A549 (cell line): ENCODE measurements at regions not wholly inside any gene's neighbourhood (a gene's known extent, or its start where the extent isn't known, plus 50 kb on each side); places are given as distances from the start of the nearest gene placed in this dataset.

Source experiments
- EP300 ChIP-seq, 2 experiments: fragments of >200 bp; sonication (Bioruptor Twin); formaldehyde crosslinking; IDR thresholded peaks; 2 replicates in 1 of 2; 3 replicates in 1 of 2; pipeline ENCODE4 v1.6.1; 2016 to 2017
- ESRRA ChIP-seq: fragments of 150-350 bp; IDR thresholded peaks from 2 replicates; pipeline ENCODE4 v1.6.1; 2014; ENCODE audit warnings: mild to moderate bottlenecking, low read length, borderline replicate concordance
- HDAC2 ChIP-seq: fragments of 200-600 bp; sonication (generic); IDR thresholded peaks from 2 replicates; pipeline ENCODE4 v1.6.1; 2016
- KDM1A ChIP-seq: fragments of 200-600 bp; sonication (generic); IDR thresholded peaks from 2 replicates; pipeline ENCODE4 v1.6.1; 2016; ENCODE audit warnings: low read depth, mild to moderate bottlenecking
- MAFK ChIP-seq: fragments of 450-650 bp; IDR thresholded peaks from 2 replicates; pipeline ENCODE4 v1.6.1; 2014; ENCODE audit not compliant: partially characterized antibody
- MAZ ChIP-seq: fragments of 150-350 bp; IDR thresholded peaks from 2 replicates; pipeline ENCODE4 v1.6.1; 2014; ENCODE audit warnings: antibody characterized with exemption, low read depth, low read length, borderline replicate concordance
- POLR2A ChIP-seq: IDR thresholded peaks from 2 replicates; pipeline ENCODE4 v1.6.1; 2012; ENCODE audit warnings: mild to moderate bottlenecking, low read length
- RNF2 ChIP-seq: fragments of 200-600 bp; sonication (generic); IDR thresholded peaks from 2 replicates; pipeline ENCODE4 v1.6.1; 2016; ENCODE audit warnings: low read depth, mild to moderate bottlenecking, antibody characterized with exemption, moderate library complexity, borderline replicate concordance
- TF ChIP-seq, protein P1 (sequence below): fragments of >200 bp; sonication (Bioruptor Twin); formaldehyde crosslinking; IDR thresholded peaks from 3 replicates; pipeline ENCODE4 v1.5.1; 2016
- TF ChIP-seq, protein P2 (sequence below): fragments of 250-450 bp; sonication (Bioruptor Pico); IDR thresholded peaks from 2 replicates; pipeline ENCODE4 v1.5.0; 2020; ENCODE audit warnings: low read depth, mild to moderate bottlenecking, moderate library complexity
- TF ChIP-seq, protein P3 (sequence below): fragments of >200 bp; sonication (Bioruptor Twin); formaldehyde crosslinking; IDR thresholded peaks from 3 replicates; pipeline ENCODE4 v1.6.1; 2016
- TF ChIP-seq, protein P4 (sequence below): fragments of 200-600 bp; sonication (generic); IDR thresholded peaks from 2 replicates; pipeline ENCODE4 v1.6.1; 2016; ENCODE audit warnings: antibody characterized with exemption, mild to moderate bottlenecking, moderate library complexity
- TF ChIP-seq, protein P5 (sequence below): IDR thresholded peaks from 2 replicates; pipeline ENCODE4 v1.6.1; 2012

DNA sequence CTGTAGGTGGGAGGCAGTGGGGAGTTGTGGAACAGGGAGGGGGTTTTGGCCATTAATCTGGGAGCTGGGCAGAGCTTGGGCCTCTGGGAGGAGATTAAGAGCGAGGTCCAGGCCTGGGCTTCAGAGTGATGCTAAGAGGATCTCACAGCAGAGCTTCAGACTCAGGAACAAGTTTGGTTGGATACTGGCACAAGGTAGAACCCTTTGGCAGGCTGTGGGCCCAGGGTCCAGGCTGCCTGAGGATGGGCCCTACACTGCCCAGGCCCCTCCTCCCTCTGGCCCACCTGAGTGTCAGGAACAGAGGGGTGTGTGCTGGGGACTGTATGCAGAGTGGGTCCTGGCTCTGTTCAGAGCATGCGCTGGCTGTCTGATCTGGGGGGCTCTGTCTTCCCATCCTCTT lies 334.9 kb downstream of the CYP26B1 start:
- TF ChIP-seq, protein P1, sequence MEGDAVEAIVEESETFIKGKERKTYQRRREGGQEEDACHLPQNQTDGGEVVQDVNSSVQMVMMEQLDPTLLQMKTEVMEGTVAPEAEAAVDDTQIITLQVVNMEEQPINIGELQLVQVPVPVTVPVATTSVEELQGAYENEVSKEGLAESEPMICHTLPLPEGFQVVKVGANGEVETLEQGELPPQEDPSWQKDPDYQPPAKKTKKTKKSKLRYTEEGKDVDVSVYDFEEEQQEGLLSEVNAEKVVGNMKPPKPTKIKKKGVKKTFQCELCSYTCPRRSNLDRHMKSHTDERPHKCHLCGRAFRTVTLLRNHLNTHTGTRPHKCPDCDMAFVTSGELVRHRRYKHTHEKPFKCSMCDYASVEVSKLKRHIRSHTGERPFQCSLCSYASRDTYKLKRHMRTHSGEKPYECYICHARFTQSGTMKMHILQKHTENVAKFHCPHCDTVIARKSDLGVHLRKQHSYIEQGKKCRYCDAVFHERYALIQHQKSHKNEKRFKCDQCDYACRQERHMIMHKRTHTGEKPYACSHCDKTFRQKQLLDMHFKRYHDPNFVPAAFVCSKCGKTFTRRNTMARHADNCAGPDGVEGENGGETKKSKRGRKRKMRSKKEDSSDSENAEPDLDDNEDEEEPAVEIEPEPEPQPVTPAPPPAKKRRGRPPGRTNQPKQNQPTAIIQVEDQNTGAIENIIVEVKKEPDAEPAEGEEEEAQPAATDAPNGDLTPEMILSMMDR, result no peak
- no peak for TF ChIP-seq EP300 (IDR thresholded peaks at IDR 0.05)
- TF ChIP-seq HDAC2, result no peak
- TF ChIP-seq, protein P2, sequence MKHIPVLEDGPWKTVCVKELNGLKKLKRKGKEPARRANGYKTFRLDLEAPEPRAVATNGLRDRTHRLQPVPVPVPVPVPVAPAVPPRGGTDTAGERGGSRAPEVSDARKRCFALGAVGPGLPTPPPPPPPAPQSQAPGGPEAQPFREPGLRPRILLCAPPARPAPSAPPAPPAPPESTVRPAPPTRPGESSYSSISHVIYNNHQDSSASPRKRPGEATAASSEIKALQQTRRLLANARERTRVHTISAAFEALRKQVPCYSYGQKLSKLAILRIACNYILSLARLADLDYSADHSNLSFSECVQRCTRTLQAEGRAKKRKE (CRISPR knock-in tag), result no peak
- TF ChIP-seq POLR2A, result no peak
- TF ChIP-seq, protein P3, sequence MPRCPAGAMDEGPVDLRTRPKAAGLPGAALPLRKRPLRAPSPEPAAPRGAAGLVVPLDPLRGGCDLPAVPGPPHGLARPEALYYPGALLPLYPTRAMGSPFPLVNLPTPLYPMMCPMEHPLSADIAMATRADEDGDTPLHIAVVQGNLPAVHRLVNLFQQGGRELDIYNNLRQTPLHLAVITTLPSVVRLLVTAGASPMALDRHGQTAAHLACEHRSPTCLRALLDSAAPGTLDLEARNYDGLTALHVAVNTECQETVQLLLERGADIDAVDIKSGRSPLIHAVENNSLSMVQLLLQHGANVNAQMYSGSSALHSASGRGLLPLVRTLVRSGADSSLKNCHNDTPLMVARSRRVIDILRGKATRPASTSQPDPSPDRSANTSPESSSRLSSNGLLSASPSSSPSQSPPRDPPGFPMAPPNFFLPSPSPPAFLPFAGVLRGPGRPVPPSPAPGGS, result no peak
- TF ChIP-seq KDM1A, result no peak
- no peak for TF ChIP-seq RNF2
- TF ChIP-seq MAZ, result no peak
- no peak for TF ChIP-seq MAFK
- TF ChIP-seq, protein P4, sequence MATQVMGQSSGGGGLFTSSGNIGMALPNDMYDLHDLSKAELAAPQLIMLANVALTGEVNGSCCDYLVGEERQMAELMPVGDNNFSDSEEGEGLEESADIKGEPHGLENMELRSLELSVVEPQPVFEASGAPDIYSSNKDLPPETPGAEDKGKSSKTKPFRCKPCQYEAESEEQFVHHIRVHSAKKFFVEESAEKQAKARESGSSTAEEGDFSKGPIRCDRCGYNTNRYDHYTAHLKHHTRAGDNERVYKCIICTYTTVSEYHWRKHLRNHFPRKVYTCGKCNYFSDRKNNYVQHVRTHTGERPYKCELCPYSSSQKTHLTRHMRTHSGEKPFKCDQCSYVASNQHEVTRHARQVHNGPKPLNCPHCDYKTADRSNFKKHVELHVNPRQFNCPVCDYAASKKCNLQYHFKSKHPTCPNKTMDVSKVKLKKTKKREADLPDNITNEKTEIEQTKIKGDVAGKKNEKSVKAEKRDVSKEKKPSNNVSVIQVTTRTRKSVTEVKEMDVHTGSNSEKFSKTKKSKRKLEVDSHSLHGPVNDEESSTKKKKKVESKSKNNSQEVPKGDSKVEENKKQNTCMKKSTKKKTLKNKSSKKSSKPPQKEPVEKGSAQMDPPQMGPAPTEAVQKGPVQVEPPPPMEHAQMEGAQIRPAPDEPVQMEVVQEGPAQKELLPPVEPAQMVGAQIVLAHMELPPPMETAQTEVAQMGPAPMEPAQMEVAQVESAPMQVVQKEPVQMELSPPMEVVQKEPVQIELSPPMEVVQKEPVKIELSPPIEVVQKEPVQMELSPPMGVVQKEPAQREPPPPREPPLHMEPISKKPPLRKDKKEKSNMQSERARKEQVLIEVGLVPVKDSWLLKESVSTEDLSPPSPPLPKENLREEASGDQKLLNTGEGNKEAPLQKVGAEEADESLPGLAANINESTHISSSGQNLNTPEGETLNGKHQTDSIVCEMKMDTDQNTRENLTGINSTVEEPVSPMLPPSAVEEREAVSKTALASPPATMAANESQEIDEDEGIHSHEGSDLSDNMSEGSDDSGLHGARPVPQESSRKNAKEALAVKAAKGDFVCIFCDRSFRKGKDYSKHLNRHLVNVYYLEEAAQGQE, result no peak
- TF ChIP-seq ESRRA, result no peak
- TF ChIP-seq, protein P5, sequence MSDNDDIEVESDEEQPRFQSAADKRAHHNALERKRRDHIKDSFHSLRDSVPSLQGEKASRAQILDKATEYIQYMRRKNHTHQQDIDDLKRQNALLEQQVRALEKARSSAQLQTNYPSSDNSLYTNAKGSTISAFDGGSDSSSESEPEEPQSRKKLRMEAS, result no peak
